Duodenal mucosa (tissue), 2 donors: ENCODE measurements at regions not wholly inside any gene's neighbourhood (a gene's known extent, or its start where the extent isn't known, plus 50 kb on each side); places are given as distances from the start of the nearest gene placed in this dataset.

Experiments used
- H3K27ac ChIP-seq: one replicate; pipeline ENCODE4 v1.7.0; 2013; ENCODE audit warnings: low read depth, low read length
- H3K27me3 ChIP-seq, 2 donors: one replicate each; pipeline ENCODE4 v1.7.0; 2013; ENCODE audit warnings: low read length in 2 of 2, control low read depth in 1 of 2; ENCODE audit not compliant: insufficient read depth in 2 of 2, control insufficient read depth in 1 of 2
- H3K36me3 ChIP-seq, 2 donors: one replicate each; pipeline ENCODE4 v1.7.0; 2013; ENCODE audit warnings: low read length in 2 of 2, control low read depth in 1 of 2; ENCODE audit not compliant: insufficient read depth in 2 of 2, control insufficient read depth in 1 of 2
- H3K4me1 ChIP-seq, 2 donors: one replicate each; pipeline ENCODE4 v1.7.0; 2013; ENCODE audit warnings: low read length in 2 of 2, control low read depth in 1 of 2; ENCODE audit not compliant: insufficient read depth in 2 of 2, control insufficient read depth in 1 of 2
- H3K4me3 ChIP-seq, 2 donors: one replicate each; pipeline ENCODE4 v1.7.0; 2013; ENCODE audit warnings: low read length in 2 of 2, low read depth in 1 of 2
- H3K9ac ChIP-seq, 2 donors: one replicate each; pipeline ENCODE4 v1.7.0; 2013; ENCODE audit warnings: low read length in 2 of 2, low read depth in 1 of 2
- H3K9me3 ChIP-seq, 2 donors: one replicate each; pipeline ENCODE4 v1.7.0; 2013; ENCODE audit warnings: low read length in 2 of 2, control low read depth in 1 of 2; ENCODE audit not compliant: control insufficient read depth in 1 of 2

DNA sequence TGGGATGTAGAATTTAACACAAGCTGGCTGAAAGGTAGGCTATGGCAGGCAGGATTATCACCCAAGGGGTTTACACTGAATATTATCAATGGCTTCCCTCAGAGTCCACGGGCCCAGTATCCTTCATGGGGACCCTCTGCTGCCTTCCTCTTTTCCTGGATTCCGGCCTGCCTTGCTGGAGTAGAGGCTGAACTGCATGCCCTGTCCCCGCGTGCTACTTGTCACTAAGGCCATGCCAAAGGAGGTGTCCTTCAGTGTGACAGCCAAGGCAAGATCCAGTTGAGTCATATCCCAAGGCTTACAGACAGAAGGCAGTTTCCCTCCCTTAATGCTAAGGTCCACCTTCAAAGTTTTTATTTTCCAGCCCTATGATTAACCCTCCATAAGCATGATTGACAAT is 156.3 kb downstream of the CYP26B1 start:
- Histone ChIP-seq H3K36me3 (no peaks in the 10 kb centered on the region), H3K9ac (no peak overlapping the region), H3K9me3 (no peaks in the 10 kb centered on the region), H3K27ac (no peak overlapping the region), H3K27me3 (peaks cover 0 to 2% of the 10 kb centered on the region in 2 donors), H3K4me1 (peaks cover 0 to 10% of the 10 kb centered on the region in 2 donors), H3K4me3 (no peak overlapping the region)

DNA sequence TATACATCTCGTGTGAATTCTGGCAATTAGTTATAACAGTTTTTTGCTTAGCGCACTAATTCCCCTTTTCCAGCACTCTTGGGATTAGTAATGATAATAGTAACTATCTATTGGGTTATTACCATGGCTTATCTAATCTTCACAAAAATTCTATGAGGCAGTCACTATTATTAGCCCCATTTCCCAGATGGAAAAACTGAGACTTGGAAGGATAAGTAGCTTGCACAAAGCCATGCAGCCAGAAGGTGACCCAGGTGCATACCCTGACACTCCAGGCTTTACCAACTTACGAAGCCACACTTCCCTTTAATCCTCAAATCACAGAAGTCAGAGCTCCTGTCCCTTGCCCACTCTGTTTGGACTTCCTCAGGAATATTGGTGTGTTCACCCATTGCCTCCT is 156.8 kb downstream of the CYP26B1 start:
- no peaks in the 10 kb centered on the region for H3K36me3 ChIP-seq
- no peaks in the 10 kb centered on the region for H3K9me3 ChIP-seq
- H3K27me3 ChIP-seq, result peaks cover 0 to 2% of the 10 kb centered on the region in 2 donors
- peaks cover 0 to 5% of the 10 kb centered on the region in 2 donors for H3K4me1 ChIP-seq
- H3K9ac ChIP-seq, result no peak overlapping the region
- H3K27ac ChIP-seq, result no peak overlapping the region
- no peak overlapping the region for H3K4me3 ChIP-seq

DNA sequence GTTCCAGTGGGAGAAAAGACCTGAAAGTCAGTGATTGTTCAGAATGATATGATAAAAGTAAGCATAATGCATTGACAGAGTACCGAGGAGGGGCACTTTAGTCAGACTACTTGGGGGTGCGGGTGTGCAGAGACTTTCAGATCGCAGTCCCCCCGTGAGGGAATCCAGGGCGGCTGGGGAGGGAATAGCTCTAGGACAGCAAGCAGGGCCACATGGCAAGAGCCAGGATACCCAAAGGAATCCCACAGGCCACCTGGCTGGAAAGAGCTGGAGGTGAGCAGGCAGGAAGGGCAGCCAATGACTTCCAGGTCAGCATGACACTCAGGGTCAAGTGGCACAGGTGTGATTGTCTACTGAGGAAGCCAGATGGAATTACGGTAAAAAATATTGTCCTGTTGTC is 157.5 kb downstream of the CYP26B1 start:
- no peak overlapping the region for H3K9ac ChIP-seq
- no peaks in the 10 kb centered on the region for H3K4me1 ChIP-seq
- H3K4me3 ChIP-seq, result no peak overlapping the region
- H3K36me3 ChIP-seq, result no peaks in the 10 kb centered on the region
- no peak overlapping the region for H3K27ac ChIP-seq
- H3K27me3 ChIP-seq, result peaks cover 0 to 2% of the 10 kb centered on the region in 2 donors
- no peaks in the 10 kb centered on the region for H3K9me3 ChIP-seq

DNA sequence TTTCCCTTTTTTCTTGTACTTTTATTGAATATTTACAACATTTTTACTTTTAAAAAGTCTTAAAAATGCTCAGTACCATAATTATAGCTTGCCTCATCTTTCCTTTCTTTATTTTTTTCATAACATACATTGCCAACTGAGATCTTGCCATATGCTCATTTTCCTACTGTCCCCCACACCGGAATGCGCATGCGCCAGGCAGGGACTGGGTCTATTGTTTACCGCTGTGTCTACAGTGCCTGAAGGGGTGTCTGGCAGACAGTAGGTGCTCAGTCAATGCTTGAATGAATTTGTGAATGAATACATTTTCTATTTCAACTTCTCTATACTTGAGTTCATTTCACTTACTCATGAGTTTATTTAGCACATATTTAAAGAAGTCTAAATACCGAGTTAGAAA is 158.0 kb downstream of the CYP26B1 start:
- H3K4me1 ChIP-seq, result no peaks in the 10 kb centered on the region
- H3K9me3 ChIP-seq, result no peaks in the 10 kb centered on the region
- no peak overlapping the region for H3K27ac ChIP-seq
- H3K4me3 ChIP-seq, result no peak overlapping the region
- no peak overlapping the region for H3K9ac ChIP-seq
- H3K27me3 ChIP-seq, result peaks cover 0 to 2% of the 10 kb centered on the region in 2 donors
- H3K36me3 ChIP-seq, result no peaks in the 10 kb centered on the region

DNA sequence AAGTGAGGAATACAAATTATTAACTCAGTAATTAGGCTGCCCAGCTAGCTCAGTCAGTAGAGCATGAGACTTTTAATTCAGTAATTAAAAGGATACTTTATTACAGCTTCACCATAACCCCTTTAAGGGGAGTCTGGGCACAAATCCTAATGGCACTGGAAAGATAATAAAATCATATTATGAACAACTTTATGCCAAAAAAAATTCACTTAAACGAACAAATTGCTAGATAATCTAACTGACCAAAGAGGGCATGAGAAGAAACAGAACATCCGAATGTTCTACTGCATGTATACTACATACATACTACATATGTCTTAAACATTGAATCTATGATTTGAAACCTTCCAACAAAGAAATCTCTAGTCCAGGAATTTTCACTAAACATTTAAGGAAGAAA is 159.5 kb downstream of the CYP26B1 start:
- H3K4me3 ChIP-seq, result no peak overlapping the region
- H3K9ac ChIP-seq, result no peak overlapping the region
- no peaks in the 10 kb centered on the region for H3K36me3 ChIP-seq
- no peaks in the 10 kb centered on the region for H3K4me1 ChIP-seq
- no peak overlapping the region for H3K27ac ChIP-seq
- H3K9me3 ChIP-seq, result no peaks in the 10 kb centered on the region
- H3K27me3 ChIP-seq, result peaks cover 0 to 2% of the 10 kb centered on the region in 2 donors

DNA sequence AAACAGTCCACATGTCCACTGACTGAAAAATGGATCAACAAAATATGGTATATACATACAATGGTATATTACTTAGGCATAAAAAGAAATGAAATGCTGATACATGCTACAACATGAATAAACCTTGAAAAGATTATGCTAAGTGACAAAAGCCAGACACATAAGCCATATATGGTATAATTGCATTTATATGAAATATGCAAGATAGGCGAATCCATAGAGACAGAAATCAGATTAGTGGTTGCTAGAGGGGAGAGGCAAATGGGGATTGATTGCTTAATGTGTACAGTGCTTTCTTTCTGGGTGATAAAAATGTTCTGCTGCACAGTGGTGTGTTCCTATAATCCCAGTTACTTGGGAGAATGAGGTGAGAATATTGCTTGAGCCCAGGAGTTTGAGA is 171.0 kb downstream of the CYP26B1 start:
- no peak overlapping the region for H3K9ac ChIP-seq
- no peaks in the 10 kb centered on the region for H3K36me3 ChIP-seq
- H3K27ac ChIP-seq, result no peak overlapping the region
- H3K4me3 ChIP-seq, result no peak overlapping the region
- no peaks in the 10 kb centered on the region for H3K4me1 ChIP-seq
- no peaks in the 10 kb centered on the region for H3K9me3 ChIP-seq
- peaks cover under 1 to 3% of the 10 kb centered on the region in 2 donors for H3K27me3 ChIP-seq

DNA sequence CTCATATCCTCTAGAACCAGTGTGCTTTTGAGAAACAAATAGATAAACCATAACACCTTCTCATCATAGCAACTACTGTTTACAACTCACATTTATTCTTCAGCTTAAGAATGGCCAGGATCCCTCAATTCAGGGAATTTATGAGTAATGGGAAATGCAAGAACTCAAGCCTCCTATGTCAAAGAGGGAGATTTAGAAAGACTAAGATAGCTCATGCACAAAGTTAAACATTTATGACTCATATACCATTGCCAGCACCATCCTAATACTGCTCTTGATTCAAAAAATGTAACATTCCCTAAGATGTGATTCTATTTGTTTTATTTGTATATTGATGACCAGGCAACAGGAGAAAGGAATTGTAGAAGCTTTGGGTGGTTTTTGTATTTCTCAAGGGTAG is 172.8 kb downstream of the CYP26B1 start:
- Histone ChIP-seq H3K9me3 (no peaks in the 10 kb centered on the region), H3K27me3 (peaks cover 3% of the 10 kb centered on the region in 2 donors), H3K9ac (no peak overlapping the region), H3K36me3 (no peaks in the 10 kb centered on the region), H3K4me1 (no peaks in the 10 kb centered on the region), H3K4me3 (no peak overlapping the region), H3K27ac (no peak overlapping the region)

DNA sequence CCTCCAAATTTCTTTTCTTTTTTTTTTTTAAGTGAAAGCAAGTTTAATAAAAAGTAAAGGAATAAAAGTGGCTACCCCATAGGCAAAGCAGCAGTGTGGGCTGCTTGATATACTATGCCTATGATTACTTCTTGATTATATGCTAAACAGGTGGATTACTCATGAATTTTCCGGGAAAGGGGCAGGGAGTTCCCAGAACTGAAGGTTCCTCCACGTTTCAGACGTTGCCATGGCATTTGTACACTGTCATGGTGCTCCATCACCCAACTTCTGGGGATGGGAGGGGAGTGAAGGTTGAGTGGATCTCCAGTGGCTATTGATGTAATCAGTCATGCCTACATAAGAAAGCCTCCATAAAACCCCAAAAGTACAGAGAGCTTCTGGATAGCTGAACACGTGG is 176.2 kb downstream of the CYP26B1 start:
- H3K36me3 ChIP-seq, result no peaks in the 10 kb centered on the region
- H3K4me3 ChIP-seq, result no peak overlapping the region
- no peak overlapping the region for H3K27ac ChIP-seq
- no peaks in the 10 kb centered on the region for H3K4me1 ChIP-seq
- no peaks in the 10 kb centered on the region for H3K9me3 ChIP-seq
- H3K9ac ChIP-seq, result no peak overlapping the region
- peaks cover 3% of the 10 kb centered on the region in 2 donors for H3K27me3 ChIP-seq

DNA sequence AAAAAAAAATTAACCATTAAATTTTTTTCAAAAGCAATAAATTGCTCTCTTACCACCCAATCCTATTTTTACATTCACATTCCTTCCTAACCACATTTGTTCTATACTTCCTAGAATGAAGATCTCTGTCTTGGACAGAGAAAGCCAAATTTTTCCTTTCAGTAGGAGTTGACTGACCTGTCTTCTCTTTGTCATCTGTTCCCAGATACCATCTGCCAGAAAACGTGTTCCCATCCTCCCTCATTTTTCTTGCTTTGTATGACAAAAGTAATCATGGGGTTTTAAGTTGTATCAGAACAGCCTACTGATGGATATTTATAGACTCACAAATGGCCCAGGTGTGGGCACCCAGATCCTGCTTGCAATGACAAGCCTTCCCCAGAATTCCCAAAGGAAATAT is 182.1 kb downstream of the CYP26B1 start:
- Histone ChIP-seq H3K4me3 (no peak overlapping the region), H3K9ac (no peak overlapping the region), H3K36me3 (no peaks in the 10 kb centered on the region), H3K27ac (no peak overlapping the region), H3K9me3 (no peaks in the 10 kb centered on the region), H3K27me3 (peaks cover 2 to 5% of the 10 kb centered on the region in 2 donors), H3K4me1 (no peaks in the 10 kb centered on the region)

DNA sequence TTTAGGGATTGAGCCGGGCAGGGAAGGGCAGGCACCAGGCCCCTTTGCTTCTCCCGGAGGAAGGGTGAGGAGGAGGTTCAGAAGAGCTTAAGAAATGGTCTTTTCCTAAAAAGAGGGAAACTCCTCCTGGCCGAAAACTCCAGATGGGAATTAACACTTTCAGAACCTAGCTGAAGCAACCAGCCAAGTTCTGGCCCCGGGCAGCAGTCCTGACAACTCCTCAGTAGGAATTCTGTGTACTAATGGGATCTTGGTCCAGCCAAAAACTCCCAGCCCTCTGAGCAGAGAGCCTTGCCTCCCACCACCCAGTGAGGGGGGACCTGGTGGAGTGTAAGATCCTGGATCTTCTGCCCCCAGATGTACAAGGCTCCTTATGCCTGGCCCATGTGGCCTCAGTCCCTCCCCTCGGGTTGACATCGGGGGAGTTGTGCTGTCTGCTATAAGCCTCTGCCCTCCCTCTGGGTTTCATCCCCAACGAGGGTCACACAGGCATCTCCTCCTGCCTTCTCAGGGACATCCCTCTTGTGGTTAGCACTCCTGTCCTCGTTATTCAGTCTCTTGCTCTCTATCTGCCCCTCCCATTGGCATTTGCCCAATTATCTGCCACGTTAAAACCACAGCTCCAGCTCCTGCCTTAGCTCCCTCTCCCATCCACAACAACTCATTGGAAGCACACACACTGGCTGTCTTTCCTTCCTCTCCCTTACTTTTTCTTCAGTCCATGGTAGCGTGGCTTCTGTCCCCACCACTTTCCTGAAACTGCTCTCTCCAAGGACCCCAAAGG is 184.6 kb downstream of the CYP26B1 start:
- no peak overlapping the region for H3K4me3 ChIP-seq
- H3K9me3 ChIP-seq, result peaks cover 3 to 10% of the 10 kb centered on the region in 2 donors
- H3K27ac ChIP-seq, result no peak overlapping the region
- H3K36me3 ChIP-seq, result no peaks in the 10 kb centered on the region
- no peaks in the 10 kb centered on the region for H3K4me1 ChIP-seq
- H3K27me3 ChIP-seq, result peaks cover 2 to 5% of the 10 kb centered on the region in 2 donors
- no peak overlapping the region for H3K9ac ChIP-seq
